SK-N-SH treated with all-trans-retinoic acid at 6 μM for 48 hours (cell line): ENCODE measurements at regions not wholly inside any gene's neighbourhood (a gene's known extent, or its start where the extent isn't known, plus 50 kb on each side); places are given as distances from the start of the nearest gene placed in this dataset.

ENCODE experiments used
- ATAC-seq: fragments of 200-7000 bp; cut with Tn5 transposase; 3 replicates; pipeline ENCODE4 v1.9.1; 2020; ENCODE audit warnings: mild to moderate bottlenecking, moderate library complexity
- ARNTL ChIP-seq: fragments of 450-650 bp; formaldehyde crosslinking; IDR thresholded peaks from 2 replicates; pipeline ENCODE4 v1.5.0; 2020; ENCODE audit warnings: low read depth, mild to moderate bottlenecking, moderate library complexity, borderline replicate concordance
- BACH2 ChIP-seq: fragments of 250-450 bp; sonication (Bioruptor Pico); IDR thresholded peaks from 2 replicates; pipeline ENCODE4 v1.9.0; 2021; ENCODE audit warnings: mild to moderate bottlenecking, borderline replicate concordance
- CREB5 ChIP-seq: fragments of 250-450 bp; sonication (Bioruptor Pico); IDR thresholded peaks from 2 replicates; pipeline ENCODE4 v1.5.1; 2020; ENCODE audit warnings: low read depth, mild to moderate bottlenecking, moderate library complexity
- CSDC2 ChIP-seq: fragments of 250-450 bp; sonication (Bioruptor Pico); IDR thresholded peaks from 2 replicates; pipeline ENCODE4 v1.5.0; 2020; ENCODE audit warnings: mild to moderate bottlenecking, moderate library complexity
- CSRNP3 ChIP-seq: fragments of 250-450 bp; sonication (Bioruptor Pico); IDR thresholded peaks from 2 replicates; pipeline ENCODE4 v1.5.1; 2021; ENCODE audit warnings: mild to moderate bottlenecking, moderate library complexity
- OSR1 ChIP-seq: fragments of 250-450 bp; sonication (Bioruptor Pico); IDR thresholded peaks from 2 replicates; pipeline ENCODE4 v1.8.0; 2022; ENCODE audit warnings: moderate library complexity, mild to moderate bottlenecking, inconsistent platforms
- PATZ1 ChIP-seq: fragments of 250-450 bp; sonication (Bioruptor Pico); IDR thresholded peaks from 2 replicates; pipeline ENCODE4 v1.8.0; 2020; ENCODE audit warnings: mild to moderate bottlenecking, moderate library complexity, borderline replicate concordance
- POU6F1 ChIP-seq: fragments of 250-450 bp; sonication (Bioruptor Pico); IDR thresholded peaks from 2 replicates; pipeline ENCODE4 v1.8.0; 2021; ENCODE audit warnings: low read depth, mild to moderate bottlenecking, moderate library complexity, borderline replicate concordance
- RARB ChIP-seq: fragments of 250-450 bp; sonication (Bioruptor Pico); IDR thresholded peaks from 2 replicates; pipeline ENCODE4 v1.8.0; 2021; ENCODE audit warnings: mild to moderate bottlenecking, moderate library complexity
- SNAI2 ChIP-seq: fragments of 250-450 bp; sonication (Bioruptor Pico); IDR thresholded peaks from 2 replicates; pipeline ENCODE4 v1.5.0; 2020; ENCODE audit warnings: mild to moderate bottlenecking, moderate library complexity
- TCF4 ChIP-seq: fragments of 250-450 bp; sonication (Bioruptor Pico); IDR thresholded peaks from 2 replicates; pipeline ENCODE4 v1.8.0; 2021; ENCODE audit warnings: mild to moderate bottlenecking, moderate library complexity, borderline replicate concordance
- TOX ChIP-seq: fragments of 250-450 bp; sonication (Bioruptor Pico); IDR thresholded peaks from 2 replicates; pipeline ENCODE4 v1.8.0; 2021; ENCODE audit warnings: mild to moderate bottlenecking, moderate library complexity, borderline replicate concordance
- TSHZ2 ChIP-seq: fragments of 250-450 bp; sonication (Bioruptor Pico); IDR thresholded peaks from 2 replicates; pipeline ENCODE4 v1.5.0; 2020; ENCODE audit warnings: mild to moderate bottlenecking, moderate library complexity
- ZFP3 ChIP-seq: fragments of 250-450 bp; sonication (Bioruptor Pico); IDR thresholded peaks from 2 replicates; pipeline ENCODE4 v1.5.0; 2020; ENCODE audit warnings: mild to moderate bottlenecking, moderate library complexity
- ZFP30 ChIP-seq: fragments of 450-650 bp; formaldehyde crosslinking; IDR thresholded peaks from 2 replicates; pipeline ENCODE4 v1.5.0; 2022; ENCODE audit warnings: mild to moderate bottlenecking, moderate library complexity
- ZNF565 ChIP-seq: fragments of 450-650 bp; formaldehyde crosslinking; conservative IDR thresholded peaks from 2 replicates; pipeline ENCODE4 v1.5.0; 2020; ENCODE audit warnings: low read depth, mild to moderate bottlenecking, moderate library complexity
- ZNF8 ChIP-seq: fragments of 450-650 bp; formaldehyde crosslinking; IDR thresholded peaks from 2 replicates; pipeline ENCODE4 v1.5.0; 2020; ENCODE audit warnings: mild to moderate bottlenecking, moderate library complexity

- ATAC-seq, result no peak
- TF ChIP-seq ZFP30 (CRISPR knock-in tag) (no peak), ZNF565 (no peak)
Measured at GRCh38 chr6:140364916-140365315, 990.5 kb upstream of the CITED2 start.

- no peak for ATAC-seq
- TF ChIP-seq TSHZ2 (CRISPR knock-in tag) (peak; percentile 17; the same call in 1 of the 2 replicates), POU6F1 (CRISPR knock-in tag) (no peak), TCF4 (CRISPR knock-in tag) (peak; percentile 57)
Measured at GRCh38 chr6:140360651-140361050, 986.2 kb upstream of the CITED2 start.

- no peak for ATAC-seq
- TF ChIP-seq PATZ1, result no peak
- no peak for TF ChIP-seq ZNF8 (CRISPR knock-in tag)
- no peak for TF ChIP-seq CSDC2
- no peak for TF ChIP-seq OSR1 (CRISPR knock-in tag)
- TF ChIP-seq ZNF565, result no peak
- no peak for TF ChIP-seq BACH2 (CRISPR knock-in tag)
- no peak for TF ChIP-seq ARNTL (CRISPR knock-in tag)
- no peak for TF ChIP-seq ZFP30 (CRISPR knock-in tag)
- no peak for TF ChIP-seq ZFP3
- no peak for TF ChIP-seq POU6F1 (CRISPR knock-in tag)
- no peak for TF ChIP-seq TSHZ2 (CRISPR knock-in tag)
- TF ChIP-seq CSRNP3, result no peak
- TF ChIP-seq TOX (CRISPR knock-in tag), result no peak
- TF ChIP-seq CREB5 (CRISPR knock-in tag), result no peak
- TF ChIP-seq TCF4 (CRISPR knock-in tag), result no peak
- no peak for TF ChIP-seq RARB
- TF ChIP-seq SNAI2 (CRISPR knock-in tag), result no peak
Measured at GRCh38 chr6:140355476-140355875, 981.0 kb upstream of the CITED2 start.
